ENCODE measurements at regions not wholly inside any gene's neighbourhood (a gene's known extent, or its start where the extent isn't known, plus 50 kb on each side); places are given as distances from the start of the nearest gene placed in this dataset.
A peak's percentile ranks its signal among the peaks of the same experiment; 100 is the strongest.
"Not testable (repeated sequence)": the region's sequence is repeated elsewhere in the genome, so short reads cannot be mapped to it uniquely, and the experiment has no call there.

GRCh38 chr1:55775007-55775406 lies 559.8 kb upstream of the USP24 start:
- DNase-seq (ENCODE audit: low spot score), result no peak

GRCh38 chr1:55774446-55774845 lies 559.3 kb upstream of the USP24 start:
- no peak for DNase-seq (ENCODE audit: low spot score)

GRCh38 chr1:55773211-55773940 lies 558.2 kb upstream of the USP24 start:
- no peak for DNase-seq (ENCODE audit: low spot score)

- no peak for DNase-seq (ENCODE audit: low spot score)
Measured at GRCh38 chr1:55768327-55768952, 553.3 kb upstream of the USP24 start.

- DNase-seq (ENCODE audit: low spot score), result no peak
Measured at GRCh38 chr1:55767171-55767570, 552.0 kb upstream of the USP24 start.

- DNase-seq (ENCODE audit: low spot score), result not testable (repeated sequence)
Measured at GRCh38 chr1:55765505-55765904, 550.3 kb upstream of the USP24 start.

- no peak for DNase-seq (ENCODE audit: low spot score)
Measured at GRCh38 chr1:55751776-55752175, 536.6 kb upstream of the USP24 start.

GRCh38 chr1:55750628-55750995 lies 535.4 kb upstream of the USP24 start:
- no peak for DNase-seq (ENCODE audit: low spot score)

- DNase-seq (ENCODE audit: low spot score), result no peak
Measured at GRCh38 chr1:55749975-55750627, 534.9 kb upstream of the USP24 start.

GRCh38 chr1:55747408-55747841 lies 532.3 kb upstream of the USP24 start:
- DNase-seq (ENCODE audit: low spot score), result no peak

- no peak for DNase-seq (ENCODE audit: low spot score)
Measured at GRCh38 chr1:55746710-55747109, 531.5 kb upstream of the USP24 start.

GRCh38 chr1:55741516-55741915 lies 526.4 kb upstream of the USP24 start:
- DNase-seq (ENCODE audit: low spot score), result no peak

- no peak for DNase-seq (ENCODE audit: low spot score)
Measured at GRCh38 chr1:55735106-55735505, 519.9 kb upstream of the USP24 start.

- peak; percentile 21 for DNase-seq (ENCODE audit: low spot score)
Measured at GRCh38 chr1:55726994-55727393, 511.8 kb upstream of the USP24 start.

- no peak for DNase-seq (ENCODE audit: low spot score)
Measured at GRCh38 chr1:55725378-55725777, 510.2 kb upstream of the USP24 start.

GRCh38 chr1:55724551-55725325 lies 509.6 kb upstream of the USP24 start:
- no peak for DNase-seq (ENCODE audit: low spot score)

- no peak for DNase-seq (ENCODE audit: low spot score)
Measured at GRCh38 chr1:55723001-55723400, 507.8 kb upstream of the USP24 start.

GRCh38 chr1:55720261-55720660 lies 505.1 kb upstream of the USP24 start:
- DNase-seq (ENCODE audit: low spot score), result peak; percentile 14

- DNase-seq (ENCODE audit: low spot score), result no peak
Measured at GRCh38 chr1:55718758-55719671, 503.9 kb upstream of the USP24 start.

- DNase-seq (ENCODE audit: low spot score), result no peak
Measured at GRCh38 chr1:55717111-55717510, 501.9 kb upstream of the USP24 start.

- DNase-seq (ENCODE audit: low spot score), result no peak
Measured at GRCh38 chr1:55716610-55717009, 501.4 kb upstream of the USP24 start.

Measured in iPS-NIHi11 (cell line).